Right lobe of liver (tissue), 6 donors: ENCODE measurements at regions not wholly inside any gene's neighbourhood (a gene's known extent, or its start where the extent isn't known, plus 50 kb on each side); places are given as distances from the start of the nearest gene placed in this dataset.

Experiments used
- ATAC-seq, 4 donors: fragments of 200-7000 bp; cut with Tn5 transposase; one replicate each; pipeline ENCODE4 v1.9.1; 2020; ENCODE audit warnings: mild to moderate bottlenecking in 4 of 4, moderate library complexity in 4 of 4
- DNase-seq, 3 donors: peaks; one replicate each; pipeline ENCODE4 v3.0.0-alpha.2; 2020
- H3K27ac ChIP-seq, 3 donors: fragments of 200-600 bp; one replicate each; pipeline ENCODE4 v1.8.0; 2022
- H3K27me3 ChIP-seq, 2 donors: fragments of 200-600 bp; one replicate each; pipeline ENCODE4 v1.8.0; 2022
- H3K36me3 ChIP-seq, 4 donors: fragments of 200-600 bp; sonication (generic) in 1 of 4; one replicate each; pipeline versions ENCODE4 v1.5.1 to v1.8.0; 2017 to 2022; ENCODE audit warnings: control low read depth in 1 of 4
- H3K4me1 ChIP-seq, 4 donors: fragments of 200-600 bp; sonication (generic) in 1 of 4; one replicate each; pipeline versions ENCODE4 v1.5.1 to v1.8.0; 2017 to 2022; ENCODE audit warnings: control low read depth in 1 of 4
- H3K4me3 ChIP-seq, 3 donors: fragments of 200-600 bp; one replicate each; pipeline ENCODE4 v1.8.0; 2022
- H3K9me3 ChIP-seq, 4 donors: fragments of 200-600 bp; sonication (generic) in 1 of 4; one replicate each; pipeline versions ENCODE4 v1.5.1 to v1.8.0; 2017 to 2022; ENCODE audit warnings: control low read depth in 1 of 4
- POLR2A ChIP-seq: fragments of 450-650 bp; IDR thresholded peaks from one replicate; pipeline ENCODE4 v1.6.1; 2017; ENCODE audit warnings: antibody characterized with exemption, mild to moderate bottlenecking
- WGBS: methylation state at CpG from one replicate; pipeline ENCODE4 v1.1.6; 2018; ENCODE audit warnings: low coverage, low lambda C conversion rate; ENCODE audit not compliant: insufficient coverage; ENCODE audit errors: missing lambda C conversion rate; 5-methylcytosine and 5-hydroxymethylcytosine counted together
- intact Hi-C, 2 donors: fragments of 100-400 bp; cut with DNase I; formaldehyde crosslinking; loops; one replicate each; pipeline versions ENCODE4 v1.11.2 to v1.14.1; 2022
- TF ChIP-seq, protein P1 (sequence below), 4 donors: fragments of 200-600 bp in 3 of 4; fragments of 450-650 bp in 1 of 4; IDR thresholded peaks; one replicate each; pipeline versions ENCODE4 v1.5.1 to v1.8.0; 2016 to 2022; ENCODE audit warnings: antibody characterized with exemption in 4 of 4, mild to moderate bottlenecking in 2 of 4
- donor health status: DM: no; HTN: yes; CAD: no.
- donor health status: DM: no; HTN: no; CAD: no.
- donor health status: DM: no; HTN: no; CAD: no.
- donor health status: DM: no; HTN: yes; CAD: no.
- donor health status: DM: no; HTN: yes; CAD: no.

DNA sequence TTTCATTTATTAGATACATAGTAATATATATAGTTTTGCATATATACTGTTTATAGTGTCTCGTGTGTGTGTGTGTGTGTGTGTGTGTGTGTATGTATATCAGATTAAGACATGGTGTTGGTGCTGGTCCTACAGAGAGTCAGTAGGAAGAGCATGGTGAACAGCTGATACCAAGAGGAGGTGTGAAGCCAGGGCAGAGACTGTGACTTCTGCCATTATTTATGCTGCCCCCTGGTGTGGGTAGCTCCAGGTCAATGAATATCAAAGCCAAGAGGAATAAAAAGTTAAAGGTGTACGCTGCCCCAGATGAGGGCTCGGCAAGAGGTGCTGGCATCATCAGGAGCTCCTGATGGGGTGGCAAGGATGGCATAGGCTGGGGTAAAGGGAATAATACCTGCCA lies 299.5 kb upstream of the RASGRP1 start:
- no peak overlapping the region for H3K27ac ChIP-seq
- 71% methylated on average over 2 of the region's 3 CpGs for WGBS
- TF ChIP-seq POLR2A, result no peak

DNA sequence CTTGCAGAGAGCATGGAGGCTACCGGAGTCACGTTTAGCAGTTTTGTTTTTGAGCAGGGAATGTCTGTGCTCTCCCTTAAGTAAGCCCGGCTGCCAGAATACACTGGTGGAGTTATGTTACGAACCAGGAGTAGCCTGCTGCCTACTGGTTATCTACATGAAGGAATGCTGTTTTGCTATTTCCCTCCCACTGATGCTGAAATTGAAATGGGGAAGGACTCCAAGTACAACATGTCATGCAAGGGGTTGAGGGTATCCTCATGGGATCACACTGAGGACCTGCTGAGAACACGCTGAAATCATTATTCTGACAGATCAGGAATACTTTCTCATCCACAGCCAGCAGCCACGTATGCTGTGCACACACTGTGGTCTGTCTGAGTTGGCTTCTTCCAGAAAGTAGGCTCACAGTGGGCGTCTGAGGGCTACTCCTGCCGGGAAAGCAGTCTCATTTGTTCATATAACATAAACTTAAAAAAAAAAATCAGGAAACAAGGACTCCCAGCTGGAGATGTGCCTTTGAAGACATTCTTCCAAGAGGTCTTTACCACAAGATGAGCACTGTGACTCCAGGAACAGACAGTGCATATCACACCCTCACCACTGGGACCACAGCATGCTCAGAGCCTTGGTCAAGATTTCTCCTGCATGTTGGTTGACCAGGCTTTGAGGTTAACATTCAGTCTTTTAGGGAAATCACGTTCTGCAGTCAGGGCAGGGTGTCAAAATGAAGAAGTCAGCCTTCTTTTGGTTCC lies 300.4 kb upstream of the RASGRP1 start:
- no peak overlapping the region for H3K27ac ChIP-seq
- H3K4me1 ChIP-seq, result no peaks in the 10 kb centered on the region
- no peak overlapping the region for H3K4me3 ChIP-seq
- DNase-seq (no peak), ATAC-seq (peak in 1 of 4 donors; percentile 24)
- H3K36me3 ChIP-seq, result no peaks in the 10 kb centered on the region
- no peaks in the 10 kb centered on the region for H3K27me3 ChIP-seq
- WGBS, result 52% methylated on average over 8 of the region's 9 CpGs
- intact Hi-C loops, result no loop called here
- H3K9me3 ChIP-seq, result no peaks in the 10 kb centered on the region
- TF ChIP-seq, protein P1, sequence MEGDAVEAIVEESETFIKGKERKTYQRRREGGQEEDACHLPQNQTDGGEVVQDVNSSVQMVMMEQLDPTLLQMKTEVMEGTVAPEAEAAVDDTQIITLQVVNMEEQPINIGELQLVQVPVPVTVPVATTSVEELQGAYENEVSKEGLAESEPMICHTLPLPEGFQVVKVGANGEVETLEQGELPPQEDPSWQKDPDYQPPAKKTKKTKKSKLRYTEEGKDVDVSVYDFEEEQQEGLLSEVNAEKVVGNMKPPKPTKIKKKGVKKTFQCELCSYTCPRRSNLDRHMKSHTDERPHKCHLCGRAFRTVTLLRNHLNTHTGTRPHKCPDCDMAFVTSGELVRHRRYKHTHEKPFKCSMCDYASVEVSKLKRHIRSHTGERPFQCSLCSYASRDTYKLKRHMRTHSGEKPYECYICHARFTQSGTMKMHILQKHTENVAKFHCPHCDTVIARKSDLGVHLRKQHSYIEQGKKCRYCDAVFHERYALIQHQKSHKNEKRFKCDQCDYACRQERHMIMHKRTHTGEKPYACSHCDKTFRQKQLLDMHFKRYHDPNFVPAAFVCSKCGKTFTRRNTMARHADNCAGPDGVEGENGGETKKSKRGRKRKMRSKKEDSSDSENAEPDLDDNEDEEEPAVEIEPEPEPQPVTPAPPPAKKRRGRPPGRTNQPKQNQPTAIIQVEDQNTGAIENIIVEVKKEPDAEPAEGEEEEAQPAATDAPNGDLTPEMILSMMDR (IDR thresholded peaks at IDR 0.05), result no peak
- TF ChIP-seq POLR2A, result no peak

More for the DNA sequence above, 299.5 kb upstream of the RASGRP1 start:
- ATAC-seq, result no peak
- Histone ChIP-seq H3K36me3 (no peaks in the 10 kb centered on the region), H3K27me3 (no peaks in the 10 kb centered on the region), H3K4me3 (no peak overlapping the region), H3K9me3 (no peaks in the 10 kb centered on the region), H3K4me1 (no peaks in the 10 kb centered on the region)
- DNase-seq, result no peak
- intact Hi-C loops, result no loop called here

DNA sequence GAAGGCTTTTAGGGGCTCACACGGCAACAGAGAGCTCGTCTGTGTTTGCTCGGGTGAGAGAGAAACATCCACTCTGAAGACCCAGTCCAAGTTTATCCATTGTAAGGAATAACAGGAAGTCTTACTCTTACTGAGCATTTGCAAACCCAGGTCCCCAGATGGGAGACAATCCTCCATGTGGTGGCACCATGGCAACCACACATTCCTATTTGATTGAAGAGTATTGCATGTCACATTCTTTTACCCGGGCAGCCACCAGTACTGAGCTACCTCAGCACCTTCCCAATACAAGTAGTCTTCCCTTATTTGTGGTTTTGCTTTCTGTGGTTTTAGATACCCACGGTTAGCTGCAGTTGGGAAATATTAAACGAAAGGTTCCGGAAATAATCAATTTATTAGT lies 302.9 kb upstream of the RASGRP1 start:
- Histone ChIP-seq H3K4me3 (no peak overlapping the region), H3K27me3 (no peaks in the 10 kb centered on the region), H3K4me1 (no peaks in the 10 kb centered on the region), H3K36me3 (no peaks in the 10 kb centered on the region), H3K27ac (no peak overlapping the region), H3K9me3 (peaks cover 0 to 4% (median 0%) of the 10 kb centered on the region in 4 donors)
- intact Hi-C loops, result no loop called here
- 66% methylated on average over 7 of the region's 7 CpGs for WGBS
- DNase-seq (no peak), ATAC-seq (no peak)
- TF ChIP-seq, protein P1 (IDR thresholded peaks at IDR 0.05), result no peak
- no peak for TF ChIP-seq POLR2A

DNA sequence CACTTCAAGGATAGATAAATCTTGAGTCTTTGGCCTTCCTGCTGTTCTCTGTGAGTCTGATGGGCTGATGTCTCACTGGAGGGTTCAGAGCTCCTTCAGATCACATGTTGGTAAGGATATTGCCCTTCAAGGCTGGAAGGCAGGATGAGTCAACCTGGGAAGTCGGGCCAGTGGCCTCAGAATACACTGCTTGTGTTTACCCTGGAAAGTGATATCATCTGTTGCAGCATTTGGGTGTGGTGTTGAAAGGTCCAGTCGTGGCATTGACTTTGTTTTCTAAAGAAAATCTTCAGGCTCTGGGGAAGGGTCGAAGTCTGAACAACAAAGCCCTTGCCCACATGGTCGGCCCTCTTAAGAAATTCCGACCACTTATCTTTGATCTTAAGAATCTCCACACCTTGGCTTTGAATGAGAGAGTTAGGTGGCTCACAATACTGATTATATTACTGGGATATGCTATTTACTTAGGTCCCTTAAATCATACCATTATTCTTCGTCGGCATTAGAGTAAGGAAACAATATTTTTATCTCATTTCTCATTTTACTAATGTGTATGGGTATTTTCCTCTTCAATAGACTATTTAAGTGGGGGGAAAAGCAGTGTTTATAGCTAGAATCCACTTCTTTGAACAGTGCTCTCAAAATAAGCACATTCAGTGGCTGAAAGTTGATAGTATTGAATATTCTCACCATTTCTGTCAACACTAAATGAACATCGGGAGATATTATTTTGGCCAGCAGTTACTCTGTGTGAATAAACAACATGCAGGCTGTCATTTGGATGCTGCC lies 303.9 kb upstream of the RASGRP1 start:
- Histone ChIP-seq H3K27me3 (no peaks in the 10 kb centered on the region), H3K27ac (no peak overlapping the region), H3K4me3 (no peak overlapping the region), H3K9me3 (peaks cover 0 to 4% (median 0%) of the 10 kb centered on the region in 4 donors), H3K36me3 (no peaks in the 10 kb centered on the region), H3K4me1 (peaks cover 0 to 8% (median 4%) of the 10 kb centered on the region in 4 donors)
- DNase-seq (peak in 1 of 3 donors; percentile 42), ATAC-seq (peak in 3 of 4 donors; percentile 39 to 88 (median 50))
- 50% methylated on average over 8 of the region's 8 CpGs for WGBS
- TF ChIP-seq, protein P1 (IDR thresholded peaks at IDR 0.05), result no peak
- no peak for TF ChIP-seq POLR2A
- intact Hi-C loops, result no loop called here

DNA sequence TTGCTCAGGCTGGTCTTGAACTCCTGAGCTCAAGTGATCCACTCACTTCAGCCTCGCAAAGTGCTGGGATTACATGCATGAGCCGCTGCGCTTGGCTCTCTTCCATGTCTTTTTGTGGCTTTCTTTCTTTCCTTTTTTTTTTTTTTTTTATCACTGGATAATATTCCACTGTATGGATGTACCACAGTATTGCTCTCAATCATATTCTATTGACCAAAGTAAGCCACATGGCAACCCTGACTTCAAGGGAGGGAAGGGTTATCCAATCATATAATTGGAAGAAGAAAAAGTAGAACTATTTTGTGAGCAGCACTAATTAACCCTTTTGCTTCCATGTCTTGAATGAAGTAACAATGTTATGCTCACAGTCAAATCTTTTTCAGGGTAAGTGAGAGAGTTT lies 307.0 kb upstream of the RASGRP1 start:
- no peak overlapping the region for H3K4me3 ChIP-seq
- no peak for ATAC-seq
- intact Hi-C loops, result no loop called here
- H3K36me3 ChIP-seq, result no peaks in the 10 kb centered on the region
- no peak for DNase-seq
- WGBS, result 76% methylated on average over 3 of the region's 3 CpGs
- H3K9me3 ChIP-seq, result peaks cover 0 to 4% (median 0%) of the 10 kb centered on the region in 4 donors
- no peaks in the 10 kb centered on the region for H3K27me3 ChIP-seq
- H3K27ac ChIP-seq, result no peak overlapping the region
- TF ChIP-seq, protein P1 (IDR thresholded peaks at IDR 0.05), result no peak
- no peak for TF ChIP-seq POLR2A
- H3K4me1 ChIP-seq, result peaks cover 0 to 15% (median 8%) of the 10 kb centered on the region in 4 donors
